CD4-positive, alpha-beta memory T cell (primary cell): ENCODE measurements at regions not wholly inside any gene's neighbourhood (a gene's known extent, or its start where the extent isn't known, plus 50 kb on each side); places are given as distances from the start of the nearest gene placed in this dataset.

Experiments used
- CTCF ChIA-PET: fragments of 350-600 bp; sonication (Branson Sonifier 250); formaldehyde crosslinking; loops from one replicate; lab custom pipeline; 2021; ENCODE audit warnings: inconsistent platforms; ENCODE audit not compliant: partially characterized antibody; lab: Charles Lee
- POLR2A ChIA-PET: fragments of 350-600 bp; sonication (Branson Sonifier 250); formaldehyde crosslinking; loops from one replicate; lab custom pipeline; 2021; ENCODE audit not compliant: partially characterized antibody; lab: Charles Lee
- DNase-seq, 5 donors: peaks; one replicate each; pipeline versions ENCODE4 v3.0.0 to v3.0.0-alpha.2; 2020 to 2022; ENCODE audit warnings: mixed read lengths in 1 of 5
- H3K27ac ChIP-seq: one replicate; pipeline ENCODE4 v1.7.0; 2013; ENCODE audit warnings: low read depth, low read length
- H3K27me3 ChIP-seq: 2 replicates; pipeline ENCODE4 v1.7.0; 2013; ENCODE audit warnings: mild to moderate bottlenecking, low read length, moderate library complexity; ENCODE audit not compliant: insufficient read depth
- H3K36me3 ChIP-seq: 2 replicates; pipeline ENCODE4 v1.7.0; 2013; ENCODE audit warnings: mild to moderate bottlenecking, low read length, moderate library complexity; ENCODE audit not compliant: insufficient read depth
- H3K4me1 ChIP-seq: 2 replicates; pipeline ENCODE4 v1.7.0; 2013; ENCODE audit warnings: mild to moderate bottlenecking, low read length, moderate library complexity; ENCODE audit not compliant: insufficient read depth
- H3K4me3 ChIP-seq, 2 donors: one replicate each; pipeline ENCODE4 v1.7.0; 2013; ENCODE audit warnings: low read length in 2 of 2, mild to moderate bottlenecking in 1 of 2
- H3K9me3 ChIP-seq, 2 donors: one replicate each; pipeline ENCODE4 v1.7.0; 2013; ENCODE audit warnings: low read length in 2 of 2, control low read depth in 1 of 2; ENCODE audit not compliant: control insufficient read depth in 1 of 2
- H3K27ac Mint-ChIP-seq, 7 donors: one replicate each; pipeline ENCODE4 v1.8.0; 2020 to 2021; ENCODE audit warnings: mixed read lengths in 7 of 7, mild to moderate bottlenecking in 6 of 7, inconsistent platforms in 3 of 7, moderate library complexity in 3 of 7
- H3K27me3 Mint-ChIP-seq, 2 donors: one replicate each; pipeline ENCODE4 v1.8.0; 2020 to 2021; ENCODE audit warnings: mixed read lengths in 2 of 2
- H3K36me3 Mint-ChIP-seq, 2 donors: one replicate each; pipeline ENCODE4 v1.8.0; 2020 to 2021; ENCODE audit warnings: mixed read lengths in 2 of 2, inconsistent platforms in 1 of 2, mild to moderate bottlenecking in 1 of 2
- H3K4me1 Mint-ChIP-seq, 4 donors: one replicate each; pipeline ENCODE4 v1.8.0; 2020 to 2021; ENCODE audit warnings: mixed read lengths in 4 of 4, mild to moderate bottlenecking in 1 of 4
- H3K4me3 Mint-ChIP-seq, 8 donors: one replicate each; pipeline ENCODE4 v1.8.0; 2020 to 2021; ENCODE audit warnings: mixed read lengths in 8 of 8, mild to moderate bottlenecking in 7 of 8, moderate library complexity in 6 of 8, inconsistent platforms in 3 of 8
- H3K9me3 Mint-ChIP-seq, 8 donors: one replicate each; pipeline ENCODE4 v1.8.0; 2020 to 2021; ENCODE audit warnings: mixed read lengths in 8 of 8, mild to moderate bottlenecking in 5 of 8, inconsistent platforms in 3 of 8, moderate library complexity in 1 of 8
- intact Hi-C: fragments of 100-400 bp; cut with micrococcal nuclease; formaldehyde crosslinking; loops from one replicate; pipeline ENCODE4 v1.15.1; 2023

DNA sequence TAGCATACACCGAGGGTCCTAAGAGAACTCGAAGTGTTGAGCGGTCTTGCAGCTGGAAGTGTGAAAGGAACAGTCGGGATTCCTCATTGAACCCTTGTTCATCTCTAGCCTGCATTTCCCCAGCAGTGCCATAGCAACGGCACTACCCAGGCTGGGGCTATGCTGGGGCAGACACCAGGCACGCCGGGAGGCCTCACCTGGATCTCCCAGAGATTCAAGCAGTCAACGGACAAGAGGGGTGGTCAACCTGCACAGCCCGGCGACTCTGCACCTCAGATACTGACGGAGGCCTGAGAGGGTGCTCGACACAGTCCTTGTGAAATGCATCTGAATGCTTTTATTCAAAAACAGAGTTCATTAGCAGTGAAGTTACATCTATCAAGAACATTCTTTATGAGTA lies 604.2 kb downstream of the GALR1 start:
- Histone ChIP-seq H3K4me1 (no peaks in the 10 kb centered on the region), H3K27ac (no peak overlapping the region), H3K4me3 (no peak overlapping the region), H3K9me3 (no peaks in the 10 kb centered on the region), H3K27me3 (no peaks in the 10 kb centered on the region), H3K36me3 (no peaks in the 10 kb centered on the region)
- Mint-ChIP-seq H3K27ac (no peak overlapping the region), H3K9me3 (peaks cover 0 to 8% (median 0%) of the 10 kb centered on the region in 8 donors), H3K4me1 (no peaks in the 10 kb centered on the region), H3K4me3 (no peak overlapping the region), H3K27me3 (peaks cover 0 to 1% of the 10 kb centered on the region in 2 donors), H3K36me3 (no peaks in the 10 kb centered on the region)
- ChIA-PET CTCF (no interaction called here), POLR2A (no interaction called here)
- intact Hi-C loops = no loop called here
- DNase-seq = no peak

DNA sequence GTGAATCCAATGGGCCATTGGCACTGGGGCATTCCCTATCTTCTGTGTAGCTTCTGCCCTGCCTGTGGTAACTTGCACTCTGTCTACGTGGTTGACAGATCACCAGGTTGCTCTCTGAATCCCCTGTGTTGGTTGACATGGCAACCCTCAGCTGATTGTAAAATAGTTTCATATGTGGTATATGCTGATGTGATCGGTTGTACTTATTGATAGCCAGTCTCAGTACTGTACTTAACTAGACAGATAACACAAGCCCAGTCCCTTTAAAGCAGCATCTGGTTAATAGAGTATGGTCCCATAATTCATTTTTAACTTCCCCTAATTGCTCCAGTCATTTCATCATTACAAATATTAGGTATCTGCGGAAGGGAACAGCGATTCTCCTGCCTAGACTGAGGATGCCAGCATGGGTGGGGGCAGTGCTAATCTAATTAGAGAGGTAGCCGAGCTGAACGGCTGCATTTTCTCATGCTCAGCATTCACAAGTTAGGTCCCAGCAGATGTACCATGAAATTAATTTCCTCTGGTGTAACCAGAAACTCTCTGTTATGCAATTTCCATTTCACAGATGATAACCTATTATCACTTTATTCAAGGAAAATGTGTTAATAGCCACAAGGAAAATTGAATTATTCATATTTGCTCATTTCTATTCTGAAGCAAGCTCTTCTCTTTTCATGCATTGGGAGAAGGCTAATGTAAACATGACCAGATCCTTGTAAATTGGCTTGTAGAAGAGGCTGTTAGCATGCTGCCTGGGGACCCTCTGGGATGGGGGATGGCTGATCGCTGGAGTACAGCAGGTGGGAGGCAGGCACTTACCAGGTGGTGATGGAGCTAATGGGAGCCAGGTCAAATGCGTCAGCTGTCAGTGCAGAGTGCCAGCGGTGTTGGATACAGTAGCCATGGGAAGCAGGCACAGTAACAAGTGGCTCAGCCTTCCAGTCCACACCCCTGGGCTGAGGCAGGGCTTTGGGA lies 608.3 kb downstream of the GALR1 start:
- no peak overlapping the region for H3K27ac Mint-ChIP-seq
- no peaks in the 10 kb centered on the region for H3K4me1 ChIP-seq
- H3K9me3 ChIP-seq = no peaks in the 10 kb centered on the region
- intact Hi-C loops = no loop called here
- H3K4me1 Mint-ChIP-seq = no peaks in the 10 kb centered on the region
- no peaks in the 10 kb centered on the region for H3K27me3 Mint-ChIP-seq
- peaks cover 0 to 2% (median 0%) of the 10 kb centered on the region in 8 donors for H3K9me3 Mint-ChIP-seq
- POLR2A ChIA-PET = no interaction called here
- no peaks in the 10 kb centered on the region for H3K36me3 Mint-ChIP-seq
- H3K4me3 Mint-ChIP-seq = no peak overlapping the region
- H3K27ac ChIP-seq = no peak overlapping the region
- no peak overlapping the region for H3K4me3 ChIP-seq
- CTCF ChIA-PET = no interaction called here
- H3K36me3 ChIP-seq = no peaks in the 10 kb centered on the region
- DNase-seq = no peak
- H3K27me3 ChIP-seq = no peaks in the 10 kb centered on the region

DNA sequence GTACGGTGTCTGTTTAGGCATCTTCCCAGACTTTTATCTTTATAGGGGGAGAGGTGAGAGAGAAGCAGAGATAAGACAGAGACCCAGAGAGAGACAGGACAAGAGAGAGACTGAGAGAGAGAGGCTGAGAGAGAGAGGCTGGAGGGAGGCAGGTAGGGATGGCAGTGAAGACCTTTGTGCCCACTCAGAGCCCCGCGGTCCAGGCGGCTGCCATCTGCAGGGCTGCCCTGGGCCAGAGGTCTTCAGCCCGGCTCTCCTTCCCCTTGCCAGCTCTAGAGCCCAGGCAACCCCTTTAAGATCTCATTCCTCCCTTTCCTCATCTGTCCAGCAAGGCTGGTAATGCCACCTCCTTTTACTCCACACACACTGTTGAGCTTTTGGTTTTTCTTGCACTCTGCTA lies 610.0 kb downstream of the GALR1 start:
- H3K27ac Mint-ChIP-seq = no peak overlapping the region
- H3K4me1 Mint-ChIP-seq = no peaks in the 10 kb centered on the region
- Histone ChIP-seq H3K27ac (no peak overlapping the region), H3K9me3 (no peaks in the 10 kb centered on the region), H3K27me3 (no peaks in the 10 kb centered on the region), H3K36me3 (no peaks in the 10 kb centered on the region), H3K4me3 (no peak overlapping the region), H3K4me1 (no peaks in the 10 kb centered on the region)
- peaks cover 0 to 2% (median 0%) of the 10 kb centered on the region in 8 donors for H3K9me3 Mint-ChIP-seq
- POLR2A ChIA-PET = no interaction called here
- intact Hi-C loops = no loop called here
- H3K4me3 Mint-ChIP-seq = no peak overlapping the region
- DNase-seq = no peak
- CTCF ChIA-PET = no interaction called here
- no peaks in the 10 kb centered on the region for H3K36me3 Mint-ChIP-seq
- no peaks in the 10 kb centered on the region for H3K27me3 Mint-ChIP-seq

DNA sequence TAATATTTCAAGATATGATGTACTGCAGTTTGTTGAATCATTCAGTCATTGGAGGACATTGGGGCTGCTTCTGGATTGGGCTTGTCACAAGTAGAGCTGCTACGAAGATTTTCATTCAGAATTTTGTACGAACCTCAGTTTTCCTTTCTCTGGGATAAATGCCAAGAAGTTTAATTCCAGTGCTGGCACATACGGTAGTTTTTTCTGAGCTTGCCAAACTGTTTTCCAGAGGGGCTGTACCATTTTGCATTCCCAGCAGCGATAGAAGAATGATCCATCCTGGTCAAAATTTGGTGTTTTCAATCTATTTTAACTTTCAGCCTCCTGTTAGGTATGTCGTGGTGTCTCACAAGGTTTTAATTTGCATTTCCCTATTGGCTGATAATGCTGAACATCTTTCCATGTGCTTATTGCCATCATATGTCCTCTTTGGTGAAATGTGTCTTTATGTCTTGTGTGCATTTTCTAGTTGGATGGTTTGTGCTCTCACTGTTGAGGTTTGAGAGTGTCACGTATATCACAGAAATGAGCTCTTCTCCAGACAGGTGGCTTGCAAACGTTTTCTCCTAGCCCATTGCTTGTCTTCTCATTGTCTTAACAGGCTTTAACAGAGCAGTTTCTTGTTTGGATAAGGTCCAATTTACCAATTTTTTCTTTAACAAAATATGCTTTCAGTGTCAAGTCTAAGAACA lies 612.6 kb downstream of the GALR1 start:
- Histone ChIP-seq H3K4me1 (no peaks in the 10 kb centered on the region), H3K9me3 (no peaks in the 10 kb centered on the region), H3K36me3 (no peaks in the 10 kb centered on the region), H3K27me3 (no peaks in the 10 kb centered on the region), H3K27ac (no peak overlapping the region), H3K4me3 (no peak overlapping the region)
- Mint-ChIP-seq H3K9me3 (peaks cover 0 to 2% (median 0%) of the 10 kb centered on the region in 8 donors), H3K36me3 (no peaks in the 10 kb centered on the region), H3K4me1 (no peaks in the 10 kb centered on the region), H3K4me3 (no peak overlapping the region), H3K27me3 (no peaks in the 10 kb centered on the region), H3K27ac (no peak overlapping the region)
- ChIA-PET CTCF (no interaction called here), POLR2A (no interaction called here)
- no peak for DNase-seq
- intact Hi-C loops = no loop called here

DNA sequence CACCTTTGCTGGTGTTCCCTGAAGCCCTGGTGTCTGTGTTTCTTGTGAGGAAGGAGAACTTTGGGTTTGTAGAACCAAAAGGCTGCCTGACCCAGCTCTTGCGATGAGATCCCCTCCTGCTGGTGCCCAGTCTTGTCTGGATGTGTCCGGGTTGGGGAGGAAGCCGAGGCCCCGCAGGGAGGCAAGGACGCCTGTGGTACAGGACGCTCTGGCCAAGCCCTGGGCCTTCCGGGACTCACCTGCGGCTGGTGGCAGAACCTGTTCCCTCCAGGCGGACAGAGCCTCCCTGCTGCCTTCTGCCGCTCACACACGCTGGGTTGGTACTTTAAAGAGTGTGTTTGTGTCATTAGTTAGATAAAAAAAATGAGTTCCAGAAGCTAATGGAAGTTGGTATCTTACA lies 616.2 kb downstream of the GALR1 start:
- Histone ChIP-seq H3K36me3 (no peaks in the 10 kb centered on the region), H3K4me1 (no peaks in the 10 kb centered on the region), H3K9me3 (no peaks in the 10 kb centered on the region), H3K4me3 (no peak overlapping the region), H3K27ac (no peak overlapping the region), H3K27me3 (no peaks in the 10 kb centered on the region)
- POLR2A ChIA-PET = no interaction called here
- intact Hi-C loops = no loop called here
- CTCF ChIA-PET = no interaction called here
- Mint-ChIP-seq H3K4me3 (no peak overlapping the region), H3K4me1 (no peaks in the 10 kb centered on the region), H3K36me3 (no peaks in the 10 kb centered on the region), H3K27ac (no peak overlapping the region), H3K27me3 (peaks cover 4 to 6% of the 10 kb centered on the region in 2 donors), H3K9me3 (no peaks in the 10 kb centered on the region)
- DNase-seq = no peak

DNA sequence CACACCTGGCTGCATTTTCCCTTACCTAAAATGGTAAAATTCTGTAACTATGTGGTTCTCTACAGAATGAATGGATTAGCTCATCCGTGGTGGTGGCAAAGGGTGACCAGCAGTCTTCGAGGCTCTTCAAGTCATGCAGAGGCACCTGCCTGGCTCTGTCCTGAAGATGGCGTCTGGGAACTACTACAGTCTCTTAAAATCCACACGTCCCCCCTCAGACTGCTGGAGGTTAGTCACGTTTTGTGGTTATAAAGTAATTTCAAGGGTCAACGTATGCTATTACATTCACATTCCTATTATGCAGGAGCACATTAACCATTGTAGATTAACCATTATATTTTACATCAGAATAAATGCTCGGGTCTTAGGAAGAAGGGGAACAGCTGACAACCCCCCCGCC lies 616.7 kb downstream of the GALR1 start:
- no peaks in the 10 kb centered on the region for H3K9me3 Mint-ChIP-seq
- no peak overlapping the region for H3K27ac Mint-ChIP-seq
- no peaks in the 10 kb centered on the region for H3K4me1 Mint-ChIP-seq
- no peaks in the 10 kb centered on the region for H3K9me3 ChIP-seq
- no peak for DNase-seq
- no peak overlapping the region for H3K4me3 ChIP-seq
- CTCF ChIA-PET = no interaction called here
- H3K4me3 Mint-ChIP-seq = no peak overlapping the region
- H3K36me3 Mint-ChIP-seq = no peaks in the 10 kb centered on the region
- no peaks in the 10 kb centered on the region for H3K36me3 ChIP-seq
- intact Hi-C loops = no loop called here
- peaks cover 4 to 6% of the 10 kb centered on the region in 2 donors for H3K27me3 Mint-ChIP-seq
- no peak overlapping the region for H3K27ac ChIP-seq
- POLR2A ChIA-PET = no interaction called here
- no peaks in the 10 kb centered on the region for H3K4me1 ChIP-seq
- H3K27me3 ChIP-seq = no peaks in the 10 kb centered on the region

DNA sequence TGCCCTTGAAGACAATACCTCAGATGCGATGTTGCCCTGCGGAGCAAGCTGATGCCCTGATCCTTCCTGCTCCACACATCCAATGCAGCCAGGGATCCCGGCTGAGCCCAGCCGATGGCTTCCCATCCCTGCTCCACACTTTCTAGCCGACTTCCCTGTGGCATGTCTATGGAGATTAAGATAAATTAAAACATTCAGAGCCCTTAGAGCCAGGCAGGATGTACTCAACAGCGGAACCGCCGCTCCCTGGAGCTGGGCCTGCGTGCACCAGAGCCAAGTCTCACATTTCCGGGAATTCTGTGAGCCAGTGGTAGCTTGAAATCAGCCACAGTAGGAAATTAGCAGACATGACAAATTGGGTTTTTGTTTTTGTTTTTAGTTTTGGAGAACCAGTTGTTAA lies 620.6 kb downstream of the GALR1 start:
- intact Hi-C loops = no loop called here
- H3K4me3 Mint-ChIP-seq = no peak overlapping the region
- Histone ChIP-seq H3K4me3 (no peak overlapping the region), H3K27me3 (no peaks in the 10 kb centered on the region), H3K27ac (no peak overlapping the region), H3K9me3 (no peaks in the 10 kb centered on the region), H3K36me3 (no peaks in the 10 kb centered on the region), H3K4me1 (no peaks in the 10 kb centered on the region)
- no peaks in the 10 kb centered on the region for H3K4me1 Mint-ChIP-seq
- H3K27me3 Mint-ChIP-seq = peaks cover 6% of the 10 kb centered on the region in 2 donors
- ChIA-PET POLR2A (no interaction called here), CTCF (no interaction called here)
- H3K36me3 Mint-ChIP-seq = no peaks in the 10 kb centered on the region
- no peak for DNase-seq
- no peaks in the 10 kb centered on the region for H3K9me3 Mint-ChIP-seq
- H3K27ac Mint-ChIP-seq = no peak overlapping the region
